ENCODE measurements at regions not wholly inside any gene's neighbourhood (a gene's known extent, or its start where the extent isn't known, plus 50 kb on each side); places are given as distances from the start of the nearest gene placed in this dataset.
A peak's percentile ranks its signal among the peaks of the same experiment; 100 is the strongest.
"Not testable (repeated sequence)": the region's sequence is repeated elsewhere in the genome, so short reads cannot be mapped to it uniquely, and the experiment has no call there.

DNA sequence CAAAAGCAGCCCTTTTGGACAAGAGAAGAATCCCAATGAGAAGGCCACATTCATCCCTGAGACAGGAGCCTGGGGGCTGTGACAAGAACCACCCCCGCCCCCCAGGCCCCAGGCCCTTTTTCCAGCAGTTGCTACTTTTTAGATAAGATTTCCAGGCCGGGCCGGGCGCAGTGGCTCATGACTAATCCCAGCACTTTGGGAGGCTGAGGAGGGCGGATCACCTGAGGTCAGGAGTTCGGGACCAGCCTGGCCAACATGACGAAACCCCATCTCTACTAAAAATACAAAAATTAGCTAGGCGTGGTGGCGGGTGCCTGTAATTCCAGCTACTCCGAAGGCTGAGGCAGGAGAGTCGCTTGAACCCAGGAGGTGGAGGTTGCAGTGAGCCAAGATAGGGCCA, 179.4 kb downstream of the SPATA31A1 start:
- H3K36me3 ChIP-seq; H3K27ac ChIP-seq (replicated peaks); H3K4me3 ChIP-seq; intact Hi-C loops (cut with micrococcal nuclease); H3K4me1 ChIP-seq; DNase-seq; H3K9me3 ChIP-seq (replicated peaks); H3K27me3 ChIP-seq (ENCODE audit: low read depth): not testable (repeated sequence)

DNA sequence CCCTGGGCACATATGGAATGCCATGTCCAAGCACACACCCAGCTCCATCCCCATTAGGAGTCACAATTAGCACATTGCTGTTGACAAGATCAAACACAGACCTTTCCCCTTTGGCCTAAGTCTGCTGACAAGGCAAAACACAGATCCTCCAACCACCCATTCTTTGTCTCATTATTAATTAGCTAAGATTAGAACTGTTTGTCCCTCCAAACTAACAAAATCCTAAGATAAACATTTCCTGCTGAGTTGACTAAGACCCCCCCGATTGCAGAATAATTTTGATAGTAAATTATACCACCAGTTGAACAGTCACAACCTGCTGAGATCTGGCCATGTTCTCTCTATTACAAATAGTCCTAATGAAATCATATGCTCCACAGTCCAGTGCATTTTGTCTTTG, 186.7 kb downstream of the SPATA31A1 start:
- H3K9me3 ChIP-seq (replicated peaks); H3K4me3 ChIP-seq; H3K36me3 ChIP-seq; H3K27me3 ChIP-seq (ENCODE audit: low read depth); H3K4me1 ChIP-seq; intact Hi-C loops (cut with micrococcal nuclease); H3K27ac ChIP-seq (replicated peaks); DNase-seq: not testable (repeated sequence)

DNA sequence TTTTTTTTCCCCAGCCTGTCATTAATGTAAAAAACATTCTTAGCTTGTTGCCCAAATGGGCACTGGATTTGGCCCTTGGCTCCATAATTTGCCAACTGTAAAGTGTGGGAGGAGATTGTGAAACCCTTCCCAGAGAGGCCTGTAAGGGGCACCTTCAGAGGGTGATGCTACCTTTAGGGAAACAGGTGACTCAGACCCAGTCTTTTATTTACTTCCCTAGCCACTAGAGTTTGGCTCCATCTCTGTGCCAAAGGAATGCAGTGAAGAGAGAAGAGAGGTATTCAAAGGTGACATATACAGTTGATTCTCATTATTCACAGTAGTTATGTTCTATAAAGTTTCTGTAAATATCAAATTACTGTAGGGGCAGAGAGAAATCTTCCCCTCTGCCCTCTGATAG, 189.6 kb downstream of the SPATA31A1 start:
- H3K36me3 ChIP-seq; H3K9me3 ChIP-seq (replicated peaks); DNase-seq; intact Hi-C loops (cut with micrococcal nuclease); H3K27ac ChIP-seq (replicated peaks); H3K27me3 ChIP-seq (ENCODE audit: low read depth); H3K4me1 ChIP-seq; H3K4me3 ChIP-seq: not testable (repeated sequence)

DNA sequence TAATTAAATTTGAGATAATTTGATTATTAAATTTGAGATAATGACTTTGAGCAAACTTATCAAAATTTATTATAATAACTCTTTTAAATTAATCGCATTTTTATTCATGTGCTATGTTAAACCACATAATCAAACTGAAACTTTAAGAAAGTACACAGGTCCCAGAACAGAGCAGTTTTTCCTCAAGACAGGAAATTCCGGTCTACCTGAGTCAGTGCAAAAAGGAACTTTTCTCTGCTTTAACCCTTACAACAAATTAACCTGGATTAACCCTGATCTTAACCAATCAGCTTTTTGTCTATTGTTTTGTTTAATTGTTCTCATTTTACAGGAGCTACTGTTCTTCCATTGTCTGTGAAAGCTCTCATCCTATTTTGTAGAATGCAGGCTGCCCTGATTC, 195.1 kb downstream of the SPATA31A1 start:
- intact Hi-C loops (cut with micrococcal nuclease); H3K9me3 ChIP-seq (replicated peaks); H3K27ac ChIP-seq (replicated peaks); H3K36me3 ChIP-seq; H3K4me1 ChIP-seq; H3K27me3 ChIP-seq (ENCODE audit: low read depth); DNase-seq; H3K4me3 ChIP-seq: not testable (repeated sequence)

DNA sequence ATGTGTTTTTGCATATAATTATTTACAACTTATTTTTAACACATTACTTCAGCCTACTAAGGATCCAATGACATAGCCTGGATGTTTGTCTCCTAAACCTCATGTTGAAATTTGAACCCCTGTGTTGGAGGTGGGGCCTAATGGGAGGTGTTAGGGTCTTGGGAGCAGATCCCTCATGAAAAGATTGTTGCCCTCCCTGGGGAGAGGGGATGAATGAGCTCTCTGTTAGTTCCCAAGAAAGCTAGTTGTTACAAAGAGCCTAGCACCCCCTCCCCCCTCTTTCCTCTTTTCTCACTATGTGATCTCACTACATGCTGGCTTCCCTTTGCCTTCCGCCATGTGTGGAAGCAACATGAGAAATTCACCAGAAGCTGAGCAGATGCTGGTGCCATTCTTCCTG, 196.1 kb downstream of the SPATA31A1 start:
- H3K9me3 ChIP-seq (replicated peaks); DNase-seq; H3K36me3 ChIP-seq; H3K27ac ChIP-seq (replicated peaks); H3K27me3 ChIP-seq (ENCODE audit: low read depth); H3K4me1 ChIP-seq; intact Hi-C loops (cut with micrococcal nuclease); H3K4me3 ChIP-seq: not testable (repeated sequence)

DNA sequence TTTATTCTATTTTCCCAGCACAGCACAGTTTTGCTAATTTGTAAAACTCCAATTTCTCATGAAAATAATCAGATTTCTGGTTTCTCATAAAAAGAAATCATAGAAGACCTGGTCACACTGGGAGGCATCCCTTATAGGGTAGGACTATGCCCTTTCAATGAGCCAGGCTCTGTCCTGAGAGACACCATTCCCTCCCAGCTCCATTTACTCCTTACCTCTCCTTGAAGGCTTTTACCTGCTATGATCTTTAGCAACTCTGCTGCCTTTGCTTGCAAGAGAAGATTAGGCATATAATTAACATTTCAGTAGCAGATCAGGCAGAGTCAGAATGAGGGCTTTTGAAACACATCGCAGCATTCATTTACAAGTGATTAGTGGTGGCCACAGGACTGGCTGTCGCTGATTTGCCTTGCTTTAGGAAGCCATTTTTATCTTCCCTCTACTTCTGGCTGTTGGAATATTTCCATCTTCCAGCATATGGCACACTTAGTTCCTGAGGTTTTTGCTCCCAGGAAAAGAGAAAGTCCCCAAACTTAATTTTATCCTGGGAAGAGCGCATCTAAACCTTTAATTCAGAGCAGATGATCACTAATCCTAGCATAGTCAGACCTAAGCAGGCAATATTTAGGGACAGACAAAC, 196.9 kb downstream of the SPATA31A1 start:
- H3K4me3 ChIP-seq; DNase-seq; intact Hi-C loops (cut with micrococcal nuclease); H3K9me3 ChIP-seq (replicated peaks); H3K36me3 ChIP-seq; H3K27me3 ChIP-seq (ENCODE audit: low read depth); H3K4me1 ChIP-seq; H3K27ac ChIP-seq (replicated peaks): not testable (repeated sequence)

DNA sequence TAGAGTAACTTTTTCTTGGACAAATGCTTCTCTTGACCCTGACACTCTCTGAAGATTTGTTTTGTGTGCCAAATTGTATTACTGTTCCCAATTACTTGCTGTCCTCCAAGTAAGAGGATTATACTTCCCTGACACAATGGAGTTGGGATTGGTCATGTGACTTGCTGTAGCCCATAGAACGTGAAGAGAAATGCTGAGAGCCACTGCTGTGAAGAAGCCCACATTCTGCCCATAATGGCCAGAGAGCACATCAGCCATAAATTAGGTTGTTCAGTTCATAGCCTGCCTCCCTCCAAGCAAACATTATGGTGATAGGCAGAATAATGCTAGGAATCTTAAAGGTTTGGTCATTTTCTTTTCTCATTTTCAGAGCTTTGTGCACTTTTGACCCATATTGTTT, 198.9 kb downstream of the SPATA31A1 start:
- DNase-seq; H3K27ac ChIP-seq (replicated peaks); intact Hi-C loops (cut with micrococcal nuclease); H3K27me3 ChIP-seq (ENCODE audit: low read depth); H3K9me3 ChIP-seq (replicated peaks); H3K4me3 ChIP-seq; H3K36me3 ChIP-seq; H3K4me1 ChIP-seq: not testable (repeated sequence)

DNA sequence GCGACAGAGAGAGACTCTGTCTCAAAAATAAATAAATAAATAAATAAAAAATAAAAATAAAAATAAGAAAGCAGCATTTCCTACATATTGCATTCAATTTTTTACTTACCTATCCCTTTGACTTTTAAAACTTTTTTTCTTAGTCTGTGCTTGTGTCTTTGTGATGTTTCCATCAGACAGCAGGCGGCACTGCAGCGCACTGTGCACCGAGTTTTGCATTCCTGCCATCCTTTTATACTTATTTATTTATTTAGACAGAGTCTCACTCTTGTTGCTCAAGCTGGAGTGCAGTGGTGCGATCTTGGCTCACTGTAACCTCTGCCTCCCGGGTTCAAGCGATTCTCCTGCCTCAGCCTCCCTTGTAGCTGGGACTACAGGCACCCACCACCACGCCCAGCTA, 203.9 kb downstream of the SPATA31A1 start:
- H3K9me3 ChIP-seq (replicated peaks); intact Hi-C loops (cut with micrococcal nuclease); H3K36me3 ChIP-seq; H3K4me1 ChIP-seq; H3K4me3 ChIP-seq; H3K27ac ChIP-seq (replicated peaks); H3K27me3 ChIP-seq (ENCODE audit: low read depth): not testable (repeated sequence)
- peak; percentile 33 for DNase-seq
- TF ChIP-seq, protein P1, sequence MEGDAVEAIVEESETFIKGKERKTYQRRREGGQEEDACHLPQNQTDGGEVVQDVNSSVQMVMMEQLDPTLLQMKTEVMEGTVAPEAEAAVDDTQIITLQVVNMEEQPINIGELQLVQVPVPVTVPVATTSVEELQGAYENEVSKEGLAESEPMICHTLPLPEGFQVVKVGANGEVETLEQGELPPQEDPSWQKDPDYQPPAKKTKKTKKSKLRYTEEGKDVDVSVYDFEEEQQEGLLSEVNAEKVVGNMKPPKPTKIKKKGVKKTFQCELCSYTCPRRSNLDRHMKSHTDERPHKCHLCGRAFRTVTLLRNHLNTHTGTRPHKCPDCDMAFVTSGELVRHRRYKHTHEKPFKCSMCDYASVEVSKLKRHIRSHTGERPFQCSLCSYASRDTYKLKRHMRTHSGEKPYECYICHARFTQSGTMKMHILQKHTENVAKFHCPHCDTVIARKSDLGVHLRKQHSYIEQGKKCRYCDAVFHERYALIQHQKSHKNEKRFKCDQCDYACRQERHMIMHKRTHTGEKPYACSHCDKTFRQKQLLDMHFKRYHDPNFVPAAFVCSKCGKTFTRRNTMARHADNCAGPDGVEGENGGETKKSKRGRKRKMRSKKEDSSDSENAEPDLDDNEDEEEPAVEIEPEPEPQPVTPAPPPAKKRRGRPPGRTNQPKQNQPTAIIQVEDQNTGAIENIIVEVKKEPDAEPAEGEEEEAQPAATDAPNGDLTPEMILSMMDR (IDR thresholded peaks at IDR 0.05; ENCODE audit: borderline replicate concordance), result peak; percentile 50

DNA sequence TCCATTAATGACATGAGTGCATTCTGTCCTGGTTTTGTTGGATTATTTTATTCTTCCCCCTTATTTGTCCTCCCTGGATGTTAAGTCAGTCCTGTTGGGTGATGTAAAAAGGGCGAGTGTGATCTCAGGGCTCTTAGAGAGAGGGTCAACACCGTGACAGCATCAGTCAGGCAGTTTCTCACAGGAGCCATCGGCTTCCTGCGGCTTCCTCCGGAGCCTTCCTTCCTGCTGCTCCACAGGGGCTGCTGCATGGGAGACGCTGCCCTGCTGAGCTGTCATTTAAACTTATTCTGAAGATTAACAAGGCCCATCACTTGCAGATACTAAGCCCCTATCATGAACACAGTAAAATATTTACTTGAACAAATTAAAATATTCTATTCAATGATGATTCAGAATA, 211.3 kb downstream of the SPATA31A1 start:
- H3K27ac ChIP-seq (replicated peaks); intact Hi-C loops (cut with micrococcal nuclease); DNase-seq; H3K36me3 ChIP-seq; H3K4me3 ChIP-seq; H3K9me3 ChIP-seq (replicated peaks); H3K4me1 ChIP-seq; H3K27me3 ChIP-seq (ENCODE audit: low read depth): not testable (repeated sequence)

DNA sequence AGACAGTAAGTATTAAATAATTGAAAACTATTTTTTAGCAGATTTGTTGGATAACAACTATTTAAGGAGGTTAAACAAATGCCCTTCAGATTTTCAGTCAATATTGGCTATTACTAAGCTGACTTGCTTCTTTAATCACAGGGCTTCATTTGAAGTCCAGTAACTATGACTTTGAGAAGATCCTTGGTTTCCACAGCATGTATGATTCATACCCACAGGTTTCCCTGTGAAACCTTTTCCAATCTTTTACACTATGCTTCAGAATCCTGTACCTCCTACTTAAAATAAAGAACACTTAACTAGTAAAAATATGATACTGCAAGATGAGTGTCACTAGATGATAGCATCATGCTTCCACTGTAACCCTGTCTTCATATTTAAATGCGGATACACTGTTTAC, 211.9 kb downstream of the SPATA31A1 start:
- H3K36me3 ChIP-seq; intact Hi-C loops (cut with micrococcal nuclease); H3K4me1 ChIP-seq; H3K9me3 ChIP-seq (replicated peaks); DNase-seq; H3K4me3 ChIP-seq; H3K27me3 ChIP-seq (ENCODE audit: low read depth); H3K27ac ChIP-seq (replicated peaks): not testable (repeated sequence)

DNA sequence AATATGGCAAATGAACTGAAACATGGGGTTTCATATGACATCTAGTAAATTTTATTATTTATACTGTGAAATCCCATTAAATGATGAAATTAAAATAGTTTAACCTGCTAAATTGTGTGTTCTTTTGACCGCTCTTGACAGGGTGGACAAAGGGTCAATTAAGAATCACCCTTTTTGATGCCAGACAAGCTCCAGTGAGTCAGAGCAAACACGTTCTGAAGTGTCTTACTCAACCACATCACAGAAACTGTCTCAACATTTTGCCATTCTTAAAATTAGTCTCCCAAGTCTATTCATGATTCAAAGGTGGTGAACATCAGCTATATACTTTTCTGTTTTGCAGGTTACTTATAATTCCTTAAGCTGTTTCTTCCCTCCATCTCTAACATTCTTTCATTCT, 213.4 kb downstream of the SPATA31A1 start:
- H3K4me3 ChIP-seq; H3K27me3 ChIP-seq (ENCODE audit: low read depth); H3K36me3 ChIP-seq; H3K27ac ChIP-seq (replicated peaks); intact Hi-C loops (cut with micrococcal nuclease); DNase-seq; H3K4me1 ChIP-seq; H3K9me3 ChIP-seq (replicated peaks): not testable (repeated sequence)

DNA sequence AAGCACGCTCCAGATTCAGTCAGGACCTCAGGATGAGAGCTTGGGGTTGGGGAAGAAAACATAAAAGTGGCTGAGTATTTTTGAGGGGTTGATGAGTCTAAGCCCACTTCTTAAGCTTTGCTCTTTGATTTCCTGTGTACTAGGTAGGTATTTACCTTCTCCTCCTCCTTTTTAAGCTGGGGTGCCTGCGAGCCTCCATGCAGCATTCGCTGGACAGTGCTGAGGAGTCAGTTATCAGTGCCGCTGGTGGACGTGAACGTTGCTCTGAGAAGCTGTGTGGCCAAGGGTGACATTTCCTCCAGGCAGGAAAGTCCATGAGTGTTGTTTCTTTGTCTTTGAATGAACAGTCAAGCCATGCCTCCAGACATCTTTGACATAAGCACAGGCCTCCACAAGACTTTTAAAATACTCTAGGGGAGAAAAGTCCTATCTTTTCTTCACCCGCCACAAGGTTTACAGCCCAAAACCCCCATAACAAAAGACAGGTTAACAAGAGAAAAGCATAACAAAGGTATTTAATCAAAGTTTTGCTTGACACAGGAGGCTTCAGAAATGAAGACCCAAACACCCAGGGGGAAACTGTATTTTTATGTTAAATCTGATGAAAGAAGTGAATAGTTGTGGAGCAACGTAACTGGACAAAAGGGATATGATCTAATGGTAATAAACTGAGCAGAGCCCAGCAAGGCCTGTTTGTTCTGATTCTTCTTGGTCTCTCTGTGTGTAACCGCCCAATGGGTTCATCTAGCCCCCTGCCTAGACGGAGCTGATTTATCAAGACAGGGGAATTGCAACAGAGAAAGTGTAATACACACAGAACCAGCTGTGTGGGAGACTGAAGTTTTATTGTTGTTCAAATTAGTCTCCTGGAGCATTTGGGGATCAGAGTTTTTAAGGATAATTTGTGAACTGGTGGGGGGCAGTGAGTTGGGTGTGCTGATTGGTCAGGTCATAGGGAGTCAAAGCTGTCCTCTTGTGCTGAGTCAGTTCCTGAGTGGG, 217.9 kb downstream of the SPATA31A1 start:
- H3K4me3 ChIP-seq; H3K27me3 ChIP-seq (ENCODE audit: low read depth); DNase-seq; H3K36me3 ChIP-seq; H3K4me1 ChIP-seq; H3K27ac ChIP-seq (replicated peaks); H3K9me3 ChIP-seq (replicated peaks); intact Hi-C loops (cut with micrococcal nuclease): not testable (repeated sequence)

DNA sequence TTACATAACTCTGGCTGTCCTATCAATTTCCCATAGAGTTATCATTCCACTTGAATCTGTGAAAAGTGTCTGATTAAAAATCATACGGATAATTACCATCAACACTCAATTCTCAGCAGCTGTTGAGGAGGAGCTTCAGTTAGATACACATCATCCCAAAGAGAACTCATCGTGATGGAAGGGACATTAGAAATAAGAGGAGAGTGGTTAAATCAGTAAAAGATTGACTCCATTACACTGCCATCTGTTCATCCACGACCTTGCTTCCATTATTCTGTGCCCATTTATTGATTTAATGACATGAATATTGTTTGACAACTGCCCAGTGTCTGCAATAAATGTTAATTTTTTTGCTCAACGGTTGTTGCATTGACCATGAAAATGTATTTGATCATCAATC, 223.5 kb downstream of the SPATA31A1 start:
- intact Hi-C loops (cut with micrococcal nuclease), result not testable (repeated sequence)

More for the DNA sequence above, 223.5 kb downstream of the SPATA31A1 start:
- not testable (repeated sequence) for H3K27ac ChIP-seq (replicated peaks); H3K4me3 ChIP-seq; H3K4me1 ChIP-seq; DNase-seq; H3K9me3 ChIP-seq (replicated peaks); H3K27me3 ChIP-seq (ENCODE audit: low read depth); H3K36me3 ChIP-seq
